AG09309 (cell line): ENCODE measurements at regions not wholly inside any gene's neighbourhood (a gene's known extent, or its start where the extent isn't known, plus 50 kb on each side); places are given as distances from the start of the nearest gene placed in this dataset.

ENCODE experiments used
- DNase-seq: peaks from one replicate; pipeline ENCODE4 v3.0.0-alpha.2; 2010; ENCODE audit warnings: low read depth
- H3K4me3 ChIP-seq: 2 replicates; pipeline ENCODE4 v1.5.1; 2011; ENCODE audit warnings: mild to moderate bottlenecking, low read depth, low read length, moderate library complexity; ENCODE audit not compliant: control insufficient read depth
- TF ChIP-seq, protein P1 (sequence below): IDR thresholded peaks from 2 replicates; pipeline ENCODE4 v1.5.1; 2011; ENCODE audit warnings: mild to moderate bottlenecking, low read depth, low read length, inconsistent platforms; ENCODE audit not compliant: insufficient read depth, control insufficient read depth; ENCODE audit errors: missing control alignments

DNA sequence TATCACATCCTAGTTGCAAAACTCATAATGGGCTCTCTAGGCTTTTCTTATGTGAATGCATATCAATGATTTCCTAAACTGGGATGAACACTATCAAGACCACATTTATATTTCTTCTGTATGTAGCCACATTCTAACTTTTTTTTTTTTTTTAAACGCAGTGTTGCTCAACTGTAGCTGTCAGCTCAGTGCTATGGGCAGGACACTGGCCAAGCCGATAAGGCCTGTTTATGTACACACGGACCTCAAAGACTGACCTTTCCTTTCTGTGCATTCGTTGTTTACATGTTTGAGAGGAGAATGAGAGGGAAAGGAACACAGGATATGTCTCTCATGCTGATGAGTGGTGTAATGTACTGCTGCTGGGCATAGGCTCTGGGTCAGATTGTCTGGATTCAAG is 75.1 kb upstream of the B3GAT2 start:
- H3K4me3 ChIP-seq = no peak overlapping the region
- TF ChIP-seq, protein P1, sequence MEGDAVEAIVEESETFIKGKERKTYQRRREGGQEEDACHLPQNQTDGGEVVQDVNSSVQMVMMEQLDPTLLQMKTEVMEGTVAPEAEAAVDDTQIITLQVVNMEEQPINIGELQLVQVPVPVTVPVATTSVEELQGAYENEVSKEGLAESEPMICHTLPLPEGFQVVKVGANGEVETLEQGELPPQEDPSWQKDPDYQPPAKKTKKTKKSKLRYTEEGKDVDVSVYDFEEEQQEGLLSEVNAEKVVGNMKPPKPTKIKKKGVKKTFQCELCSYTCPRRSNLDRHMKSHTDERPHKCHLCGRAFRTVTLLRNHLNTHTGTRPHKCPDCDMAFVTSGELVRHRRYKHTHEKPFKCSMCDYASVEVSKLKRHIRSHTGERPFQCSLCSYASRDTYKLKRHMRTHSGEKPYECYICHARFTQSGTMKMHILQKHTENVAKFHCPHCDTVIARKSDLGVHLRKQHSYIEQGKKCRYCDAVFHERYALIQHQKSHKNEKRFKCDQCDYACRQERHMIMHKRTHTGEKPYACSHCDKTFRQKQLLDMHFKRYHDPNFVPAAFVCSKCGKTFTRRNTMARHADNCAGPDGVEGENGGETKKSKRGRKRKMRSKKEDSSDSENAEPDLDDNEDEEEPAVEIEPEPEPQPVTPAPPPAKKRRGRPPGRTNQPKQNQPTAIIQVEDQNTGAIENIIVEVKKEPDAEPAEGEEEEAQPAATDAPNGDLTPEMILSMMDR = no peak
- DNase-seq = no peak

DNA sequence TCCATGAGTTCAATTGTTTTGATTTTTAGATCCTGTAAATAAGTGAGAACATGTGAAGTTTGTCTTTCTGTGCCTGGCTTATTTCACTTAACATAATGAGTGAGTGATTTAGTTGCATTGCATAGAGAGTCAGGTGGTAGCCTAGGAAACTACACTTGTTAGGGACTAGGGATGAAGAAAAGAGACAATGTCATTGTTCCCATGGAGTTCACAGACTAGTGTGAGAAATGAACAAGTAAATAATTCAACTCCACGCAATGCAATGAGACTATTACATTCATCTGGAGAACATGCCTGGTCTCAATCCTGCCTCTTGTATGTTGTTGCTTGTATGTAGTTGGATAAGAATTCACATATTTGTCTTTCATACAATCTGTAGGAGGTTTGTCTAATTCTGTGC is 76.3 kb upstream of the B3GAT2 start:
- no peak overlapping the region for H3K4me3 ChIP-seq
- TF ChIP-seq, protein P1 = no peak
- no peak for DNase-seq

DNA sequence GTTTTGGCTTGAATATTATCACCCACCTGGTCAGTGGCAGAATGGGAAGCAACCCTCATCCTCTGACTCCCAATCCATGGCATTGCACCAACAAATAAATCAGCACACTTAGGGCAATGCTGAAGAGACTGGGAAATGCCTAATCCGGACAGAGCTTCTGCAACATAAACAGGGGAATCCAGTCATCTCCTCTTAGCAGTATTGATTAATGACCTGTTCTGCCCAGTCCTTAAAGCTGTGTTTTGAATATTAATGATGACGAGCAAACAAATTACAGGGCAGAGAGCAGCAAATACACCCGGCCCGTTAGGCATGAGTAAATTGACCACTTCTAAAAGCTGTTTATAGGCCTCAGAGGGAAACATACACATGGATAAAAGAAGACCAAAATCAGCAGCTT is 77.0 kb upstream of the B3GAT2 start:
- no peak for DNase-seq
- TF ChIP-seq, protein P1 = no peak
- no peak overlapping the region for H3K4me3 ChIP-seq

- TF ChIP-seq, protein P1 = no peak
- no peak for DNase-seq
Observed at GRCh38 chr6:71034563-71035345, 77.9 kb upstream of the B3GAT2 start.

GRCh38 chr6:71035871-71036270 is 79.0 kb upstream of the B3GAT2 start:
- H3K4me3 ChIP-seq = no peak overlapping the region
- TF ChIP-seq, protein P1 = no peak
- DNase-seq = no peak

More at GRCh38 chr6:71034563-71035345, 77.9 kb upstream of the B3GAT2 start:
- no peak overlapping the region for H3K4me3 ChIP-seq

DNA sequence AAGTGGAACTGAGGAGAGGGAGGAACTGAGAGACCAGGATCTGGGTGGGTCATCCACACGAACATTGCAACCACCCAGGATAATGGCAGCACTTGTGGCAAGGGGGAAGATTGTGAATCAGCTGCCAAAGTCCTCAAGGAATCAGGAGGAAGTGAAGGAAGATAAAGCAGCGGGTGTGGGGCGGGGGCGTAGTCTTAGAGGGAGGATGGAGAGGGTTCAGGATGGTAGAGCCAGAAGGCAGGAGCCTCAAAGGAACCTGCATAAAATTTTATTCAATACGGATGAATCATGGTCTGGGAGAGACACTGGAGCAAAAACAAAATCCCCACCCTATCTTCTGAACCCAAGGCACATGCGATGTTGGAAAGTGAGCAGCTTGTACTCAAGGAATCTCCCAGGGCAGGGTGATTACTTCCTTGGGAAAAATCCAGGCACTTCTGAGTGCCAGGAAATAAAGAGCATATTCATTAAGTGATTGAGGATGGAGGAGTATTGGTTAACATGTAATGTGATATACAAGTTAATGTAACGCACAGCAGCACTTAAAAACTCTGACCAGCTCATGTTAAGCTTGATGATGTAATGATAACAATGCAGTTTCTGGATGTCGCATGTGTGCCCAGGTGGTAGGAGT is 82.0 kb upstream of the B3GAT2 start:
- DNase-seq = no peak
- TF ChIP-seq, protein P1 = no peak
- no peak overlapping the region for H3K4me3 ChIP-seq

DNA sequence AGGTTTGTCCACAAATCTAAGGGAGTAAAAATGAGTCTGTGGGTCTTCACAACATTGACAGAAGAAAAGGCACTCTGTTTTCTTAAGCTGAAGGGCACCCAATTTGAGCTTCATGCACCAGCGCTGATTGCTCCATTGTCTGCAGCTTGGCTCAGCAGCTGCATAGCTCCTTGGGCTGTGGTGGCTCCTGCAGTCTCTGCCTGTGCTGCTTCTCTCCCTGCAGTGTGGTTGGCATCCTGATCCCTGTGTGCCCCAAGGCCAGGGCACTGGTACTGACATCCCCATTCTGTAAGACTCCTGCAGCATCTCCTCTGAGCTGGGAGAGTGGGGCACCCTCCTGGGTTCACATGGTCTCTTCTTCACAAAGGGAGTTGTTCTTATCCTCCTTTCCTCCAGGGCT is 83.2 kb upstream of the B3GAT2 start:
- TF ChIP-seq, protein P1 = no peak
- DNase-seq = no peak
- no peak overlapping the region for H3K4me3 ChIP-seq
